Gastroesophageal sphincter (tissue), 4 donors: ENCODE measurements at regions not wholly inside any gene's neighbourhood (a gene's known extent, or its start where the extent isn't known, plus 50 kb on each side); places are given as distances from the start of the nearest gene placed in this dataset.

Source experiments
- ATAC-seq: fragments of 150-250 bp; one replicate; pipeline ENCODE4 v1.9.1; 2016; ENCODE audit warnings: mild to moderate bottlenecking, moderate library complexity
- H3K27ac ChIP-seq, 4 donors: fragments of 200-600 bp; sonication (generic) in 3 of 4; 1 replicate in 3 of 4; 2 replicates in 1 of 4; pipeline ENCODE4 v1.5.1; 2016 to 2019
- H3K27me3 ChIP-seq: fragments of 200-600 bp; sonication (generic); one replicate; pipeline ENCODE4 v1.5.1; 2019
- H3K36me3 ChIP-seq, 2 donors: fragments of 200-600 bp; sonication (generic); one replicate each; pipeline ENCODE4 v1.5.1; 2019; ENCODE audit warnings: control low read depth in 1 of 2
- H3K4me1 ChIP-seq, 3 donors: fragments of 200-600 bp; sonication (generic); 1 replicate in 2 of 3; 2 replicates in 1 of 3; pipeline ENCODE4 v1.5.1; 2016 to 2019; ENCODE audit warnings: control low read depth in 2 of 3
- H3K4me3 ChIP-seq, 2 donors: fragments of 200-600 bp; sonication (generic); one replicate each; pipeline ENCODE4 v1.5.1; 2019; ENCODE audit warnings: mild to moderate bottlenecking in 1 of 2, moderate library complexity in 1 of 2
- H3K9me3 ChIP-seq, 3 donors: fragments of 200-600 bp; sonication (generic); one replicate each; pipeline ENCODE4 v1.5.1; 2017 to 2019; ENCODE audit warnings: control low read depth in 2 of 3
- CTCF ChIP-seq, 4 experiments: fragments of 200-600 bp in 2 of 4; fragments of 450-650 bp in 2 of 4; sonication (generic) in 1 of 4; IDR thresholded peaks; one replicate each; pipeline ENCODE4 v1.5.1; 2017 to 2019; ENCODE audit warnings: antibody characterized with exemption in 4 of 4, mild to moderate bottlenecking in 2 of 4, moderate library complexity in 2 of 4
- EP300 ChIP-seq: sonication (generic); formaldehyde crosslinking; IDR thresholded peaks from one replicate; pipeline ENCODE4 v1.6.1; 2017; ENCODE audit warnings: antibody characterized with exemption, mild to moderate bottlenecking
- POLR2A ChIP-seq, 2 donors: fragments of 450-650 bp; IDR thresholded peaks; one replicate each; pipeline ENCODE4 v1.6.1; 2017; ENCODE audit warnings: antibody characterized with exemption in 2 of 2, mild to moderate bottlenecking in 2 of 2, moderate library complexity in 1 of 2
- POLR2AphosphoS5 ChIP-seq: sonication (generic); formaldehyde crosslinking; IDR thresholded peaks from one replicate; pipeline ENCODE4 v1.6.1; 2017; ENCODE audit warnings: antibody characterized with exemption
- WGBS, 2 donors: methylation state at CpG; one replicate each; pipeline ENCODE4 v1.1.5; 2018; ENCODE audit warnings: low coverage in 1 of 2; 5-methylcytosine and 5-hydroxymethylcytosine counted together

GRCh38 chr2:7840651-7841380 is 841.0 kb upstream of the ID2 start:
- no peak for ATAC-seq
- TF ChIP-seq POLR2A (IDR thresholded peaks at IDR 0.05) = no peak
- no peak for TF ChIP-seq CTCF (IDR thresholded peaks at IDR 0.05)
- TF ChIP-seq POLR2AphosphoS5 = no peak
- no peak for TF ChIP-seq EP300
- no peak overlapping the region for H3K4me3 ChIP-seq
- H3K9me3 ChIP-seq = no peaks in the 10 kb centered on the region
- H3K36me3 ChIP-seq = no peaks in the 10 kb centered on the region
- 90 to 92% methylated on average over 4 to 12 of the region's 16 CpGs for whole genome bisulfite sequencing, 2 donors
- no peaks in the 10 kb centered on the region for H3K27me3 ChIP-seq
- no peaks in the 10 kb centered on the region for H3K4me1 ChIP-seq
- H3K27ac ChIP-seq = no peak overlapping the region

GRCh38 chr2:7841751-7842150 is 840.1 kb upstream of the ID2 start:
- H3K36me3 ChIP-seq = no peaks in the 10 kb centered on the region

GRCh38 chr2:7844414-7844965 is 837.4 kb upstream of the ID2 start:
- H3K27ac ChIP-seq = no peak overlapping the region
- H3K4me1 ChIP-seq = peaks cover 0 to 11% (median 0%) of the 10 kb centered on the region in 3 donors
- H3K27me3 ChIP-seq = no peaks in the 10 kb centered on the region
- 46 to 63% methylated on average over 6 to 8 of the region's 9 CpGs for WGBS, 2 donors
- ATAC-seq = no peak
- no peak for TF ChIP-seq POLR2AphosphoS5
- no peak overlapping the region for H3K4me3 ChIP-seq
- H3K36me3 ChIP-seq = no peaks in the 10 kb centered on the region
- no peaks in the 10 kb centered on the region for H3K9me3 ChIP-seq

More at GRCh38 chr2:7841751-7842150, 840.1 kb upstream of the ID2 start:
- no peaks in the 10 kb centered on the region for H3K27me3 ChIP-seq
- no peak overlapping the region for H3K4me3 ChIP-seq
- no peak for ATAC-seq
- TF ChIP-seq POLR2A (IDR thresholded peaks at IDR 0.05) (no peak), CTCF (IDR thresholded peaks at IDR 0.05) (no peak)
- WGBS, 2 donors = 62% methylated on average over 2 of the region's 2 CpGs; no CpG with 5 or more reads in 1 of the 2 donors
- no peaks in the 10 kb centered on the region for H3K9me3 ChIP-seq
- H3K27ac ChIP-seq = no peak overlapping the region
- H3K4me1 ChIP-seq = no peaks in the 10 kb centered on the region

- H3K36me3 ChIP-seq = no peaks in the 10 kb centered on the region
- H3K27ac ChIP-seq = no peak overlapping the region
- no peaks in the 10 kb centered on the region for H3K27me3 ChIP-seq
- 21 to 25% methylated on average over 2 of the region's 2 CpGs for WGBS, 2 donors
- no peak for ATAC-seq
- H3K9me3 ChIP-seq = no peaks in the 10 kb centered on the region
- TF ChIP-seq EP300 (no peak), CTCF (IDR thresholded peaks at IDR 0.05) (no peak), POLR2A (IDR thresholded peaks at IDR 0.05) (no peak), POLR2AphosphoS5 (no peak)
- H3K4me1 ChIP-seq = peaks cover 0 to 11% (median 0%) of the 10 kb centered on the region in 3 donors
- H3K4me3 ChIP-seq = no peak overlapping the region
Measured at GRCh38 chr2:7845332-7845731, 836.5 kb upstream of the ID2 start.

GRCh38 chr2:7846607-7847006 is 835.2 kb upstream of the ID2 start:
- no peaks in the 10 kb centered on the region for H3K9me3 ChIP-seq
- H3K27ac ChIP-seq = no peak overlapping the region
- WGBS, 2 donors = 88 to 97% methylated on average over 3 to 5 of the region's 5 CpGs
- no peaks in the 10 kb centered on the region for H3K36me3 ChIP-seq
- no peaks in the 10 kb centered on the region for H3K27me3 ChIP-seq
- H3K4me3 ChIP-seq = no peak overlapping the region
- no peak for ATAC-seq
- peaks cover 0 to 11% (median 0%) of the 10 kb centered on the region in 3 donors for H3K4me1 ChIP-seq
- TF ChIP-seq POLR2A (IDR thresholded peaks at IDR 0.05) (no peak), CTCF (IDR thresholded peaks at IDR 0.05) (no peak), EP300 (no peak), POLR2AphosphoS5 (no peak)
